Esophagus muscularis mucosa (tissue), 2 donors: ENCODE measurements at regions not wholly inside any gene's neighbourhood (a gene's known extent, or its start where the extent isn't known, plus 50 kb on each side); places are given as distances from the start of the nearest gene placed in this dataset.

Experiments used
- POLR2A ChIP-seq: fragments of 450-650 bp; IDR thresholded peaks from one replicate; pipeline ENCODE4 v1.6.1; 2017; ENCODE audit warnings: antibody characterized with exemption, moderate library complexity, mild to moderate bottlenecking, low read depth
- POLR2AphosphoS5 ChIP-seq, 2 donors: sonication (generic); formaldehyde crosslinking; IDR thresholded peaks; one replicate each; pipeline ENCODE4 v1.6.1; 2017; ENCODE audit warnings: antibody characterized with exemption in 2 of 2

DNA sequence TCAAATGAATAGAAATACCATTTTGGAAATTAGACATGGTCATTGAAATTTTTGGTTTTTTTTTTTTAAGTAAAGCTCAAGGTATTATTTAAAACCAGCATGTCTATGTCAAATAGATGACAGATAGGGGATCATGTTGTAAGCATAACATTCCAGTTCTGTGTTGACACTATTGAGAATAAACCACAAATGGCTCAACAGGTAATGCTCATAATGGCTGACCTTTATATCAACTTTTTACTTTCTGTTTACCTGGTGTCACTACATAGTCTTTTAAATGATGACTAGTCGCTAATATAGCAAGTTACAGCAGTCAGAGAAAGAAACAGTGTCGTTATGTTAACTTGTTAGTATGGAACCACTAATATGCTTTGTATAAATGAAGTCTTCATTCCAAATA, 616.0 kb downstream of the GATA3 start:
- TF ChIP-seq POLR2A, result no peak
- no peak for TF ChIP-seq POLR2AphosphoS5 (IDR thresholded peaks at IDR 0.05)
